Sigmoid colon (tissue), 4 donors: ENCODE measurements at regions not wholly inside any gene's neighbourhood (a gene's known extent, or its start where the extent isn't known, plus 50 kb on each side); places are given as distances from the start of the nearest gene placed in this dataset.

Experiments used
- CTCF ChIP-seq, 4 experiments: fragments of 450-650 bp in 3 of 4; fragments of 200-600 bp in 1 of 4; IDR thresholded peaks; one replicate each; pipeline ENCODE4 v1.5.1; 2016 to 2019; ENCODE audit warnings: antibody characterized with exemption in 4 of 4, mild to moderate bottlenecking in 3 of 4, moderate library complexity in 2 of 4
- EP300 ChIP-seq, 4 donors: sonication (generic); formaldehyde crosslinking; IDR thresholded peaks; one replicate each; pipeline ENCODE4 v1.6.1; 2017; ENCODE audit warnings: antibody characterized with exemption in 4 of 4
- POLR2A ChIP-seq, 2 donors: fragments of 450-650 bp; IDR thresholded peaks; one replicate each; pipeline ENCODE4 v1.6.1; 2016; ENCODE audit warnings: antibody characterized with exemption in 2 of 2, mild to moderate bottlenecking in 2 of 2, moderate library complexity in 2 of 2

GRCh38 chr10:6980353-6980752 is 400.3 kb upstream of the PRKCQ start:
- TF ChIP-seq EP300 (IDR thresholded peaks at IDR 0.05) = no peak
- no peak for TF ChIP-seq CTCF (IDR thresholded peaks at IDR 0.05)
- TF ChIP-seq POLR2A (IDR thresholded peaks at IDR 0.05) = no peak
